HG03520 (cell line): ENCODE measurements at regions not wholly inside any gene's neighbourhood (a gene's known extent, or its start where the extent isn't known, plus 50 kb on each side); places are given as distances from the start of the nearest gene placed in this dataset.

ENCODE experiments used
- ATAC-seq: cut with Tn5 transposase; IDR thresholded peaks from one replicate; pipeline ENCODE4 v1.9.1; 2021; ENCODE audit warnings: mild to moderate bottlenecking, moderate library complexity; ENCODE audit not compliant: unreplicated experiment

GRCh38 chr13:40235160-40235796, 431.2 kb downstream of the FOXO1 start:
- ATAC-seq: no peak

GRCh38 chr13:40236566-40237168, 429.8 kb downstream of the FOXO1 start:
- ATAC-seq: no peak

- no peak for ATAC-seq
Measured at GRCh38 chr13:40238761-40239160, 427.7 kb downstream of the FOXO1 start.

- no peak for ATAC-seq
Measured at GRCh38 chr13:40240293-40240692, 426.1 kb downstream of the FOXO1 start.

GRCh38 chr13:40241125-40241798, 425.2 kb downstream of the FOXO1 start:
- no peak for ATAC-seq

- ATAC-seq: no peak
Measured at GRCh38 chr13:40243047-40243446, 423.4 kb downstream of the FOXO1 start.

GRCh38 chr13:40243982-40244381, 422.5 kb downstream of the FOXO1 start:
- ATAC-seq: no peak

GRCh38 chr13:40245567-40245966, 420.9 kb downstream of the FOXO1 start:
- ATAC-seq: no peak

GRCh38 chr13:40247845-40248244, 418.6 kb downstream of the FOXO1 start:
- ATAC-seq: no peak

- ATAC-seq: no peak
Measured at GRCh38 chr13:40251343-40252032, 415.0 kb downstream of the FOXO1 start.

- no peak for ATAC-seq
Measured at GRCh38 chr13:40252241-40252640, 414.2 kb downstream of the FOXO1 start.

- no peak for ATAC-seq
Measured at GRCh38 chr13:40252676-40253075, 413.8 kb downstream of the FOXO1 start.

GRCh38 chr13:40254394-40254793, 412.0 kb downstream of the FOXO1 start:
- no peak for ATAC-seq

- ATAC-seq: no peak
Measured at GRCh38 chr13:40255551-40255950, 410.9 kb downstream of the FOXO1 start.

GRCh38 chr13:40259899-40260298, 406.5 kb downstream of the FOXO1 start:
- no peak for ATAC-seq

- ATAC-seq: no peak
Measured at GRCh38 chr13:40261336-40261735, 405.1 kb downstream of the FOXO1 start.

- ATAC-seq: no peak
Measured at GRCh38 chr13:40261947-40262346, 404.5 kb downstream of the FOXO1 start.

GRCh38 chr13:40269086-40269485, 397.4 kb downstream of the FOXO1 start:
- no peak for ATAC-seq

- ATAC-seq: no peak
Measured at GRCh38 chr13:40270726-40271125, 395.7 kb downstream of the FOXO1 start.

GRCh38 chr13:40271271-40271885, 395.1 kb downstream of the FOXO1 start:
- no peak for ATAC-seq
